HG03025 (cell line): ENCODE measurements at regions not wholly inside any gene's neighbourhood (a gene's known extent, or its start where the extent isn't known, plus 50 kb on each side); places are given as distances from the start of the nearest gene placed in this dataset.
"Not testable (repeated sequence)": the region's sequence is repeated elsewhere in the genome, so short reads cannot be mapped to it uniquely, and the experiment has no call there.

ENCODE experiments used
- ATAC-seq: cut with Tn5 transposase; IDR thresholded peaks from one replicate; pipeline ENCODE4 v1.9.1; 2021; ENCODE audit warnings: mild to moderate bottlenecking, moderate library complexity; ENCODE audit not compliant: unreplicated experiment, low FRiP score

DNA sequence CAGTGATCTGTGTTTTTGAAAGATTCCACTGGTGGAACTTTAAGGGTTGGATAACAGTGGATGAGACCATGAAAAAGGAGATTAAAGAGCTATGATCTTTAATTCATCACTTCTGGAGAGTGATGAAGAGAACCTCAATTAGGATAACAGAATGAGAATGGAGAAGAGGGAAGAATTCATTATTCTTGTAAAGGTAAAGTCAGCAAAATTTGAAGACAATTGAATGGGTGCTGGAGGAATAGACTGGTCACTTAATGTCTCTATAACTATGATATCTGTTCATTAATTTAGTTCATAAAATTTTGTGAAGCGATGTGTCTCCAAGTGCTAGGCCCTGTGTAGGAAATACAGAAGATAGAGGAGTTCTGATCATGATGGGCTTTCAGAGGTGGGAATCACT is 1013.2 kb upstream of the FANCL start:
- ATAC-seq = no peak

DNA sequence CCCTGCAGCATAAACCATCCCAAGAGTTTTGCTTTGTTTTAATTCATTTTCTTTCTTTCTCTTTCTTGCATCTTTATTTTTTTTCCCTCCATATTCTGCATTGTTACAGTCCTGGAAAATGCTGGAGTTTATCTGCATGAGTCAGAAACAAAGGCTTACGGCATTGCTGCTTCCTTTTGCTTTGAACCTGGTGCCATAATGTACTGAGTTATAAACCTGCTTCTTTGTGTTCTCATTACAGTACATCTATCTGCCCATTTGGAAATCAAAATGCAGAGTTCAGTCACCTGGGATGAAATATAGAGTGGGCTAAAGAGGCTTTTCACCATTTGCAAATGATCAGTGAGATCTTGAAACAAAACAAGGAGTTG is 1009.2 kb upstream of the FANCL start:
- no peak for ATAC-seq

DNA sequence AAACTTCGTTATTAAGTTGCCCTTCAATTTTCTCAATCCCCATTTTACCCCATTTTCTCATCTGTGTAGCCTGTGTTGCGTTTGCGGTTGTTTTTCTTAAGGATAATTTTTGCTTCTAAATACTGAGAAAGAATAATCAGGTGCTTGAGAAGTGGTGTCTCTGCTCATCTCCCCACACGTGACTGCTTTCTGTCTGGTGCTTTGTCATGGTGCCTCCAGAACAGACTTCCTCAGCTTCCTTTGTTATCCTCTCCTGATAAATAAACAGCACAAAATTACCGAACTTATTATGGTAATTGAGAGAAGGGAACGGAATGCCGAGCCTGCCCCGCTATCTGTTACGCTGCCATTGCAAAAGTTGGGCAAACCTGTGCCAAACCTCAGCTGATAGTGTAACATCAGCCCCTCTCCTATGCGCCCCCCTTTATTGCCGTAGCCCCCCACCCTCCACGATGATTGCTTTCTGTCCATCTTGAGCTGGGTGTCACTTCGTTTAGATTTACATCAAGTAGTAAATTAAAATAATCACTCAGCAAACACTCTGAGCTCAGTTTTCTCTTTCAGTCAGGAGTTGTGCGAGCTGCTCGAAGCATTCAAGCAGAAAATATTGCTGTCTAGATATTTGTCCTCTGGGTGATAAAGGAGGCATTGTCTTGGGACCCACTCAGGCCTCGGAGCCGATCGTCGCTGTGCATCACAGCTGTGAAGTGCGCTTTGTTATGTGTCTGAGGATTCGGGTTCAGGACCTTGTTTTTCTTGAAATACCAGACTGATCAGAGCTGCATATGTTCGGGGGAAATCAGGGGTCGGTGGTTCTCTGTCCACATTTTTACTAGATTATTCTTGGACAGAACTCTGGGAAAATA is 1008.5 kb upstream of the FANCL start:
- ATAC-seq = no peak

DNA sequence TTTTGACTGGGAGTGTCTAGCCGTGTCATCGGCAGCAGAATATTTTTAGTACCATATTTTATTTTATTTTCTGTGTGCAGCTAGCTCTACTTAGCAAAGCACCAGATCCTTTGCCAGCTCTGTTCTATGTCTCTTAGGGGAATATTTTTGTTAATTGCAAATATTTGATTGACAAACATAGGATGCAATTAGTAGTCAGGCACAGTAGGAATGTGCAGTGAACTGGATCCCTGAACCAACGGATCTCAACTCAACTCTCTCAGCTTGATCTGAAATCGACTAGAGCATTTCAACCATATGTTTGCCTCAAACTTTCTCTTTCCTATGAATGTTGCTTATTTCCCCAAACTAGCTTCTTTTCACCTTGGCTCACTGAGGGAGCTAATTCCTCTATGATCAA is 998.0 kb upstream of the FANCL start:
- ATAC-seq = no peak

DNA sequence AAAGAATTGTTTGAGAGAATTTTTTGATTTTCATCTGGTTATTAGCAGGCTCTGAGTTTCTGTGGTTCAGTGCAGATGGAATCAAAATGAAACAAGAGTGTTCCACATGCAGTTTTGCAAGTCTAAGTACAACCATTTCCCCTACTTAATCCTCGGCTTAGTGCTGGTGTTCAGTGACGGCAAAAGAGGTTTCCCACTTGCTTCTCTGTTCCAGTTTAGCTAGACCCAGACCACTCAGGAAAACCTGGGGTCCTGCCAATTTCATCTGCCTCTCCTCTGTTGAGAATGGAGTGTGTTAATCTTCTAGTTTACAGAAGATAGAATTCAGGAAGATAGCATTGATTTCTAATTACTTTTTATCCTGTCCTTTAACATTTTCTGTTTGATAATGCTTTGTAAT is 996.2 kb upstream of the FANCL start:
- ATAC-seq = no peak

DNA sequence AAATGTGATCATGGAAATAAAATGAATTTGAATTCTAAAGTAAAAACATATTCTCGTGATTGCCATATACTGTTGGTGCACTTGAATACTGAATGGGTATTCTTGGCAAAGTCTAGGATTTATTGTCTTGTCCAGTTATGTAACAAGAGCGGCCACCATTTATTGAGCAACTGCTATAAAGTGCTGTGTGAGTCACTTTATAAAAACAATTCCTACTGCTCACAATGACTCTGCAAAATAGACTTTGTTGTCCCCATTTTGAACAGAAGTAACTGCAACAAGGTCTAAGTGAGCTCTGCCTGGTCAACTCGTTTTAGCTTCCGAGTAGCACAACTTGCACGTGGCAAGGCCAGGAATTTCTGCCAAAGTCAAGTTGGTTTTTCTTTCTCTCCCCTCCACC is 995.6 kb upstream of the FANCL start:
- ATAC-seq = no peak

DNA sequence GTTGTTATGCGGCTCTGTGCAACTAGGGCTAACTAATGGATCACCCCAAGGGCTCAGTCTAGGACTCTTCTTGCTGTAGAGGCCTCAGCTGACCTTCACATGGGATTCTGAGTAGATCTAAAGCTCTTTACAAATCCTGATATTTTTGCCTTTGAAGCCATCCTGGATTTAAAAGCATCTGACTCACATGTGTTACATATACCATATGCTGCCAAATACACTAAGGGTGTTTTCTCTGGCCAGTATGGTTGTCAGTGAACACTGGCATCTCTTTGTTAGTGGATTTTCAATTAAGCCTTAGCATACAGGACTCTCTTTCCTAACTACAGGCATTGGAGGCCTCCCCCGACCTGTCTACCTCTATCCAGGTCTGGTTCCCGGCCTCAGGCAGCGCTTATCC is 992.8 kb upstream of the FANCL start:
- no peak for ATAC-seq

DNA sequence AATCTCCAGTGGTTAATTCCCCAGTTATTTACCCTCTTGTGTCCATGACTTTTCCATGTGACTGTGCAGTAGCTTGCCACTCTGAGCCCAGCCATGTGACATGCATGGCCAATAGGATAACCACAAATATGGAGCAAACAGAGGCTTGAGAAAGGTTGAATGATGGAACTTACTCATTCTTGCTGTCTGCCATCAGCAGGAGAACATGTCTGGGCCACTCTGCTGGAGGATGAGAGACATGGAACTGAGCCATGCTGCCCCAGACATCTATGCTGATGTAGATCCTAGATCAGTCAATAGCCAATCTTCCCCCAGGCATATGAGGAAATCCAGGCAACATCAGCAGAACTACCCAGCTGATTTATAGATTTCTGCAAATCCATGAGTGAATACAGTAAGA is 992.3 kb upstream of the FANCL start:
- ATAC-seq = no peak

DNA sequence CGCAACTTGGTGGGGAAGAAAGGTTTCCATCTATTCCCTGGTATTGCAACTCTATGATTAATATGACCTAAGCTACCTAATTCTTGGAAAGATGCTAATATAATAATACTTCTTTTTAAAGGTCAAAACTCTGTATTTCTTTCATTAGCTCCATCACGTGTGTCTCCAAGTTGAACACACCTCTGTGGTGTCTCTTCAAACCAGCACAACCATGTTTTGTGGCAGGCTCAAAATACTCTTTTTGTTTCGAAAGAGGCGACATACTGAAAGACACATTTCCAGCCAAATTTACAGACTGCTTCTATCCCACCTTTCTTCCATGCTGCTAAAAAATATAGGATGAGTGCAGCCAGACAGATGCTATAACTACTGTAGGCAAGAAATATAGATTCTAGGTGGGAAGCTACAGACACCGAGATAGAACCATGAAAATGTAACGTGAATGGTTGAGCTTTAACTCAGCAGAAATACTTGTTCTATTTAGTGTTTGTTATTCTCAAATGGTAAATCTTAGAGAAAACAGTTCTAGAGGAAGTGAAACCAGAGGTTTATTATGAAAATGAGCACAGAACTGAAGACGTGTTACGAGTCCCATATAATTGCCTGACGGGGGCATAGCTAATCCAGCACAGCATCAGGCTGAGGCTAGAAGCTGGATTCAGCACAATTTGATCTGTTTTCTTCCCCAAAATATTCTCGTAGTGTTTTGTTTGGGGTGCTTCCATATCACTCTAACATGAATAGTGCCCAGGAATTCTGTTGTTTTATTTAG is 991.5 kb upstream of the FANCL start:
- ATAC-seq = peak; percentile 91

DNA sequence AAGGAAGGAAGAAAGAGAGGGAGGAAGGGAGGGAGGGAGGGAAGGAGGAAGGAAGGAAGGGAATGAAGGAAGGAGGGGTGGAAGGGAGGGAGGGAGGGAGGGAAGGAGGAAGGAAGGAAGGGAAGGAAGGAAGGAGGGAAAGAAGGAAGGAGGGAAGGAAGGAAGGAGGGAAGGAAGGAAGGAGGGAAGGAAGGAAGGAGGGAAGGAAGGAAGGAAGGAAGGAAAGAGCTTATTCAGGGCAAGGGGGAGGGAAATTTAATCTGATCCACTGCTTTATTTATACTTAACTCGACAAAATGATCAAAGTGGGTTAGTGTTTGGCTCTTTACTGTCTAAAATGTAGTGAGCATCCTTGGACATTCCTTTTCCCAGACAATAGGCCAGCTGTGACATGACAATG is 985.2 kb upstream of the FANCL start:
- not testable (repeated sequence) for ATAC-seq

DNA sequence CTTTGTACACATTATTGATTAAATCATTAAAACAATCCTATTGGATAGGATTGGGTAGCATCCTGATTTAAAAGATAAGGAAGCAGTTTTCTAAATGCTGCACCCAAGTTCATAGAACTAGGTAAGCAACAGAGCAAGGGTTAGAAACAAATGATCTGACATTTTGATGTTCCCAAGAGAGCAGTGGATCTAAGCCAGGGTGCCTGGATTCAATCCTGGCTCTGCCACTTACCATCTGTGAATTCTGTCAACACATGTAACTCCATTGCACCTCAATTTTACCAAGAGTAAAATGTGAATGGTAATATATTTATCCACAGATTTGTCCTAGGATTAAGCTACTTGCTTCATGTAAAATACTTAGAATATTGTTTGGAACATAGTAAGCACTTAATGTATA is 982.6 kb upstream of the FANCL start:
- ATAC-seq = no peak

DNA sequence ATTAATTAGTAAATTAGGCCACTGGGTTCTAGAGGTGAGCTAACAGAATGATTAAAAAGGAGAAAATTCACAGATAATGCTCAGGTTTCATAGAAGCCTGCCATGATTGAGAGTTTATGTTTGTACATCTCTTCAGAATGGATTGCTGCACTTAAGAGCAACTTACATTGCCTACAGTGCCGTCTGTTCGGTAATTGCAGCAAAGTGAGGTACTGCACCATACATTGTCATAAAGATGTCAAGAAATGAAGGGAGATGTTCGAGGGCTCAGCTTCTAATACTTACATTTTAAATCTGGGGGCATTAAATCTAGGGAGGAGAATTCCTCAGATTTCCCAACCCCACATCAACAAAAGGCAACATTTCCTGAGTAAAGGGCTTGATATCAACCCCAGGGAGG is 976.2 kb upstream of the FANCL start:
- no peak for ATAC-seq

DNA sequence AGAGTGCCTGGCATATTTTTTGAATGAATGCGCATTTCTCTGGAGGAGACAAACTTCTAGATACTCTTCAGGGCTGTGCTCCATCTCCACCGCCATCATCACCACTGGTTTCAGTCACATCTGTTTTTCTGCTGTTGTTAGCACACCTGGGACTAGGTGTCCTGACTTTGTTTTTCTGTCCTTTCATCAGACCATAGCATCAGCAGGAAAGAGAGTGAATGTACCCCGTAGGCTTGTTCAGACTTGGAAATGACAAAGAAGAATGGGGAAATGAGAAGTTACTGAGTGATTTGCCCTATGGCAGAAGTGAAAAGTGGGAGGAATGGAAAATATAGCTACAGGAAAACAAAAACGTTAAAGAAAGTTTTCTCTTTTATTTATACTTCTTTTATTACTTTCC is 965.2 kb upstream of the FANCL start:
- ATAC-seq = no peak

DNA sequence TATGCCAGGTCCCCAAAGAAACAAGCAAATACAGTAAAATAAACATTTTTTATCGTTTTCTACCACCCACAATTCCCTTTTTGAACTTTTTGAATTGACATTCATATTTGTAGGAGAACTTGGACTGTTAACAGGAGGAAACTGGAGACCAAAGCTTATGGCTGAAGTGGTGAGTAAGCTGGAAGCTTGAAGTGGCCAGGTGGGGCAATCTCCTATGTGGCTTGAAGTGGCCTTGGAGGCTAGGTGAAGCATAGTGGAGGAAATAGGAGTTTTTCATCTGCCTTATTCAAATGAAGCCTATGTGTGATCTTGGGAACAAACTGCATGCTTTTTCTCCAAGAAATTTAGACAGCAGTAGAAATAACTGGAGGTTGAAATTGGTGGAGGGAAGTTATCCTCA is 962.9 kb upstream of the FANCL start:
- no peak for ATAC-seq

DNA sequence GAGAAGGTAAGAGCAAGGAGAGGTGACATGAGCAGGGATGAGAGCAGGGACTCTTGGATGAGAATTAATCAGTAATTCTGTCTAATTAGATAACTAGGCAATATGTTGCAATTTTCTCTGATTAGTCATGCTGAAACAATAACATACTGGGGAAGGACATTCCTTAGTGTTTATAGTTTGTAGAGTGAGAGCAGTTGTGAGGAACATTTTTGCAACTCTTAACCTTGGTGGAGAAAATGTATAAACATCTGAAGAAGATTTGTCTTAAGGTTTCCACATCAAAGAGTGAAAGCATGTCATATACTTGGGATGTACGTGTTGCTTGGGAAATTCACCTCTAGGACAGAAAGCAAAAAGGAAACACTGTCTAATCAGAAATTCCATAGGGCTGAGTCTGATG is 955.4 kb upstream of the FANCL start:
- no peak for ATAC-seq

DNA sequence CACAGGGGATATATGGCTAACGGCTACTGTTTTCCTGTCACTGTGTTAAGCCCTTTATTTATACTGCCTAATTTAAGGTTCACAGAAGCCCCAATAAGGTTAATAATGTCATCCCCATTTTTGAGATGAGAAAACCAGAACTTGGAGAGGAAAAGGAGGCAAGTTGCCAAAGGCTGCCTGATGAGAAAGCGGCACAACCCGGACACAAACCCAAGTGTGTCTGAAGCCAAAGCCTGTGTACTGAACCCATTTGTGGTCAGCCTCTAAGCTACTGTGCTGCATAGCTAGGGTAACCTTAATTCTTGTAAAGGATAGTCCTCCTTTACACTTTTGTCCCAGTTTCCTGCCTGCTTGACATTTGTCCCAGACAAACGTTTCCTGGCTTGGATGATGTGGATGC is 954.7 kb upstream of the FANCL start:
- no peak for ATAC-seq

DNA sequence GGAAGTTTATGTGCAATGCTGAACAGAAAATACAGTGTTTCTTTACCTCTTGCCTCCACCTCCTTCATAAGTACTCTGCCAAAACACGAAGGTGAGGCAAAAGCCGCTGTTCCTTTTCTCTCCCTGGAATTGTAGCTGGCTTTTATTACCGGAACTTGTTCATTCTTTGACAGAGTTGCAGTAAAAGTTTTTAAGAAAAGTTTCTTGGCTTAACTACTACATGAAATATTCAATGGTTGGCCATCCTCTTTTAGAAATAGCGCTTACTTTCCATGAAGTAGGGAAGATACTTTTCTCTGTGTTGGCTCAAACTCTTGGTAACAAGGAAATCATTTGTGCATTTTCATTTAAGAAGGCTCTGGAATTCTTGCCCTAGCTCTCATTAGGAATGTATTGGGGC is 950.7 kb upstream of the FANCL start:
- ATAC-seq = no peak

DNA sequence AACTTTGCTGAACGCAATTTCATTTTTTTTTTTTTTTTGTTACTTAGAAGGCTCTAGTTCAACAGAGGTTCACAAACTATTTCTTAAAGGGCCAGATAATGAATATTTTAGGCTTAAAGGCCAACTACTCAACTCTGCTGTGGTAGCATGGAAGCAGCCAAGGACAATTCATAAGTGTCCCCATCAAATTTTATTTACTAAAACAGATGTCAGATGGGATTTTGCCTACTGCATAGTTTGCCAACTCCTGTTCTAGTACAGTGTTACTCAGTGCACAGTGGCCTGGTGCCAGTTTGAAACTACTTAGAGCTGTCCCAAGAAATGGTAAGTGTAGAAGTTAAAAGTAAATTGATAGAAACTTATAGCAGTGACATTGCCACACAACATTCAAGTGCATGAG is 949.4 kb upstream of the FANCL start:
- no peak for ATAC-seq

DNA sequence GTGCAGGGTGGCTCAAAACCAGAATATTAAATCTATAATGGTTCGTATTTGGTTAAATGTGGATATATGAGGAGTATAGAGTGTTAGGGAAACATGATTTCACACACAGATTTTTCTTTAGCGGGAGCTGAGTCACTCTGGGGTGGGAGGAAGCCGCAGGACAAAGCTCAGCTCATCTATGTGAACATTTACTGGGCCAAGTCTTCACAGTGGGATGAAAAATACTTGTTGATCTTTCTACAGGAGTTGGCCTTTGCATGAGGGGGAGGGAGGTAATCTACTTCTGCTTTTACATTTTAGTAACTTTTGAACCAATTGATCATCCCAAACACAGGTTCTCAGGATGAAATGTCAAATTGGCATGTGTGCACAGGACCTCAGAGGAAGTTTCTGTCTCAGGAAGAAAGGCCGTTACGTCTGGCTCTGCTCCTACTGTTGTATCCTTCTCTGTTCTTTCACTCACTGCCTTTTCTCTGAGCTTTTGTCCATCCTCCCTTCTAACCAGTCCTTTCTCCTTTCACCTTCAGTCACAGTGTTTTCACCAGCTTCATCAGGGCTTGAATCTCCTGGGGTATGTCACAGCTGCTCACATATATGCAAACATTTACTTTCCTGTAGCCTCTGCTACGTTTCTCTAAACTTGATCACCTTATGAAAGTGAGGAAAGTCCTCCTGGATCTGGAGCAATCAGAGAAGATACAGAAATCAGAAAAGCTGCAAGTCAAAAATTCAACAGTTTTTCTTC is 943.3 kb upstream of the FANCL start:
- no peak for ATAC-seq

DNA sequence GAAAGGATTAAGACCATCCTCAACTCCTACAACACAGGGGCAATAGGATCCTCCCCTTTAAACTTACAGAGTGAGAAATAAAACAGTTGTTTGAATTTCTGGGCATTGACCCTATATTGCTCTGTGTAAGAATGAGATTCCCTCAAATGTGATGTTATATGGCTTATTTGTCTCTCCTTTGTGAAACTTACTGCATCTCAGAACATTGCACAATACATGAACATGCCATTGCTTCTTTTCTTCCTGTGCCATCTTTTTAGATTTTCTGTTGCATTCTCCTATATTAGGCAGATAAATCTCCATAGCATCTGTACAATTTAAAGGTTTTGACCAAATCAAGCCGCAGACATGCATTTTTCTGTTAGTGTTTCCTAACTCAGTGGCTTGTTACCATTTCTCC is 941.9 kb upstream of the FANCL start:
- ATAC-seq = no peak

DNA sequence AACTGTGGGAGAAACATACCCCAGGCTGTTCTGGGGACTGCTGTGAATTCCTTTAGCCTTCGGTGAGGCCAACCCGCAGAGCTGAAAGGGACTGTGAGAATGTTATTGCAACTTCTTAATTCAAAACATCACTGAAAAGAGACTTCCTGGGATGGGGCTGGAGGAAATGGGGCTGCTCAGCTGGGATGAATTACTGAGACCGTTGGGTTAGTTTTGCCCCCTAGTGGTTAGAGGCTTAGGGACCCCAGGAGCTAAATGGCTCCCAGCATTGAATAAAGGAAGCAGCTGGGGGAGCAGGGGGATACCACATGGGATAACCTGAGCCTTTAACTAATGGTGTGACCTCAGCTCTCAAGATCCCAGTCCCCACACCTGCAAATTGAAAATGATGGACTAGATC is 941.1 kb upstream of the FANCL start:
- no peak for ATAC-seq
